ENCODE measurements at regions not wholly inside any gene's neighbourhood (a gene's known extent, or its start where the extent isn't known, plus 50 kb on each side); places are given as distances from the start of the nearest gene placed in this dataset.
"Not testable (repeated sequence)": the region's sequence is repeated elsewhere in the genome, so short reads cannot be mapped to it uniquely, and the experiment has no call there.

DNA sequence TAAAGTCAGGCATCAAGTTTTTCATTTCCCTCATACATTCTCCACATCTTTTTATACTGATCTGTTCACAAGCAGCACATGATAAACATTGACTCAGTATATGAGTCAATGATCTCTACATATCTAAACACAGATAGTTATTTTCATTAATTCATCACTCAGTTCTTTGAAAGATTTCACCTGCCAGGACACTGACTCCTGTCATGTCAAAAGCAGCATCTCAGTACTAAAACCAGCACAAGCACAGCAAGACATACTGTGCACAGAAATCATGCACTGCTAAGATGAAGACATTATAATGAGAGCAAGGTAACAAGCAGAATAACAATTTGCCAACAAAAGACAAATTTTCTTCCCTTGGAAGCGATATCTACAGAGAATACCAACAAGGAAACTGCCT is 206.1 kb upstream of the COX7C start:
- no peak for DNase-seq (ENCODE audit: low spot score)

DNA sequence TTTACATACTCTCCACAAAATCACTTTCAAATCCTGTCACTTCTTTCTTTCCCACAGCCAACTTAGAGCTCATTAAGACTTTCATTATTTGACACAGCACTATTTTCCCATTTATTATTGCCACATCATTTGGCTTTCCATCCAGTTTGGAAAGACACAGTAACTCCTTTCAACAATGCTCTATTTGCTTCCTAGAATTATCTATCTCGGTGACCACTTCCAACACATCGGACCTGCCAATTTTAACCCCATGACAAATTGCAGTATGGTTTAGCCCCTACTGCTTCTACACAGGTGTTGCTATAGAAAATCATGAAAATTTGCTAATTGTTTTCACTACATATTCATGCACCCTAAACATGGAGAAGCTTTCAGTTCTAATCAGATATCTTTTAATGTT is 190.6 kb upstream of the COX7C start:
- DNase-seq (ENCODE audit: low spot score): no peak

- no peak for DNase-seq (ENCODE audit: low spot score)
Observed at GRCh38 chr5:86439593-86440110, 178.1 kb upstream of the COX7C start.

GRCh38 chr5:86442036-86442745 is 175.6 kb upstream of the COX7C start:
- DNase-seq (ENCODE audit: low spot score): no peak

GRCh38 chr5:86447362-86447761 is 170.4 kb upstream of the COX7C start:
- DNase-seq (ENCODE audit: low spot score): no peak

- DNase-seq (ENCODE audit: low spot score): no peak
Observed at GRCh38 chr5:86452251-86452650, 165.5 kb upstream of the COX7C start.

GRCh38 chr5:86460519-86460918 is 157.2 kb upstream of the COX7C start:
- DNase-seq (ENCODE audit: low spot score): no peak

DNA sequence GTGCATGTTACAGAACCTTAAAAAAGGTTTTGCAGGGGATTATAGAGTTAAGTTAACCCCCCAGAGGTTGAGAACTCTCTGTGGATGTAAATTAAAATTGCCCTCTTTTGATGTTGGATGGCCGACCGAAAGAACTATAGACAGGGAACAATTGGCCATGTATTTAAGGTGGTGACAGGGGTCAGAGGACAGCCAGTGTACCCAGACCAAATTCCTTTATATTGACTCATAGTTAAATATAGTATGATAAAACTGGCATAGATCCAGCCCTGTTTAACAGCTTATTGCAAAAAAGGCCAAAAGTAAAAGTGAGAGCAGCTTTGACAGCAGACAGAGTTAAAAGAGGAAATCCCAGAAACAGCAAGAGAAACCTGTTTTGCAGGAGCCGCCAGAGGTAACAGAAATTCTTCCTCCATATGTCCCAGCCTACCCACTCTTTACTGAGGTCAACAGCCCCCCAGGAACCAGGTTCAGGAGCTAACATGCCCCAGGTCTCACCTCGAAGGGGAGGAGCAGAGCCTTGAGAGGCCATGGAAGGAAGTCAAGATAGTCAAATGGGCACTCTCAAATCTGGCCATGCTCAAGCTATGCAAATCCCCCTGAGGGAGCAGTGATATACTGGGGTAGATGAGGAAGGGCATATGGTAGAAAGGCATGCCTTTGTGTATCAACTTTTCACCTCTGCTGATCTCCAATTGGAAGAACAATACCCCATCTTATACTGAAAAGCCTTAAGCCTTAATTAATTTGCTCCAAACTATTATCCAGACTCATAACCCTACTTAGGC is 156.4 kb upstream of the COX7C start:
- peak; percentile 5 for DNase-seq (ENCODE audit: low spot score)

DNA sequence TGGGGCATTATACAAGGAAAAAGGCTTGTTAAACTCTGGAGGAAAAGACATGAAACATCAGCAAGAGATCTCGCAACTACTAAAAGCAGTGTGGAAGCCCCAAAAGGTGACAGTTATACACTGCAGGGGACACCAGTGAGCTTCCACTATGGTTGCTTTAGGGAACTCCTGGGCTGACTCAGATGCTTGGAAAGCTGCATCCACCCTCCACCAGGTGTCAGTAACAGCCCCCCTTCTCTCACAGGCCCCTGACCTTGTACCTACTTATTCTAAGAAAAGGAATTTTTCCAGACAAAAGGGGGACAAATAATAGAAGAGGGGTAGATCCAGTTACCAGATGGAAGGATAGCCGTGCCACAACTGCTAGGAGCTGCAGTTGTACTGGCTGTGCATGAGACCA is 154.4 kb upstream of the COX7C start:
- no peak for DNase-seq (ENCODE audit: low spot score)

DNA sequence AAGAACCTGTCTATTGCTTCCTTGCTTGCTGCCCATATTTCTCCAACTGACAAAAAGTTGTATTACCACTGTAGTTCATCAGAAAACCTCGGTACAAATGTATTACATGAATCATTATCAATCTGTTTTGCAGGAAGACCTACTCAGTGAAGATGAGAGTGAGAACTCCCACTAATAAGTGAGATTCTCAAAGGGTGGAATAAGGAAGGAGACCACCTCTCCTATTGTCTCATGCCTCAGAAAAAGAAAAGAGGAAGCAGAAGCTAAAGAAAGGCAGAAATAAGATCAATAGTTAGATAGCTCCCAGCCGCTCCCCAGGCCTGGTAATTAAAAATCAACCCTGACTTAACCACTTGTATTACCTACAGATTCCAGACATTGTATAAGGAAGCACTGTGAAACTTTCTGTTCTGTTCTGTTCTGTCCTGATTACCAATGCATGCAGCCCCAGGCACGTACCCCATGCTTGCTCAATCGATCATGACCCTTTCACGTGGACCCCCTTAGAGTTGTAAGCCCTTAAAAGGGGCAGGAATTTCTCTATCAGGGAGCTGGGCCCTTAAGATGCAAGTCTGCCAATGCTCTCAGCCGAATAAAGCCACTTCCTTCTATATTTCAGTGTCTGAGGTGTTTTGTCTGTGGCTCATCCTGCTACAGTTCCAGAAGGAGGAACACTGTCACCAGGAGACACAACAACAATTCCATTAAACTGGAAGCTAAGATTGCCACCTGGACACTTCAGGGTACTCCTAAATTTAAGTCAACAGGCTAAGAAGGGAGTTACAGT is 152.5 kb upstream of the COX7C start:
- no peak for DNase-seq (ENCODE audit: low spot score)

DNA sequence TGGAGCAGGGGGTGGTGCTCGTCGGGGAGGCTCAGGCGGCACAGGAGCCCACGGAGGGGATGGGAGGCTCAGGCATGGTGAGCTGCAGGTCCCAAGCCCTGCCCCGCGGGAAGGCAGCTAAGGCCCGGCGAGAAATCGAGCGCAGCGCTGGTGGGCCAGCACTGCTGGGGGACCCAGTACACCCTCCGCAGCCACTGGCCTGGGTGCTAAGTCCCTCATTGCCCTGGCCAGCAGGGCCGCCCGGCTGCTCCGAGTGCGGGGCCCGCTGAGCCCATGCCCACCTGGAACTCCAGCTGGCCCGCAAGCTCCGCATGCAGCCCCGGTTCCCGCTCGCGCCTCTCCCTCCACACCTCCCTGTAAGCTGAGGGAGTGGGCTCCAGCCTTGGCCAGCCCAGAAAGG is 151.0 kb upstream of the COX7C start:
- DNase-seq (ENCODE audit: low spot score): not testable (repeated sequence)

DNA sequence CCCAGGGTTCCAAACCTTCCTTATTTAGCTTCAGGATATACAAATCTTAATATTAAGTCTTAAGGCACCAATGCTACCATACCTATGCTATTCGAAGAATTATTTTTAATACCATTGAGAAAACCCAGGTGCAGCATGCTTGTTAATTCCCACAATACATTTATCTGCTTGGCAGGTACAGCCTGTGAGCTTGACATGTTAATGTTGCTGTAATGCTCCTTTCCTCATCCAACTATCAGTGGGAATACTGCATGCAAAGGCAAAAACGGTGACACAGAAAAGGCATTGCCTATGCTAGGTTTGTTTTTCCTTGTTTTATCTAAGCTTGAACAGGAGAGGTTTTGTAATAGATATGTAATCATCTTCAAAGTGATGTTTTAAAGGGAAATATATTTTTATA is 135.7 kb upstream of the COX7C start:
- DNase-seq (ENCODE audit: low spot score): no peak

- DNase-seq (ENCODE audit: low spot score): no peak
Observed at GRCh38 chr5:86493777-86494176, 124.0 kb upstream of the COX7C start.

DNA sequence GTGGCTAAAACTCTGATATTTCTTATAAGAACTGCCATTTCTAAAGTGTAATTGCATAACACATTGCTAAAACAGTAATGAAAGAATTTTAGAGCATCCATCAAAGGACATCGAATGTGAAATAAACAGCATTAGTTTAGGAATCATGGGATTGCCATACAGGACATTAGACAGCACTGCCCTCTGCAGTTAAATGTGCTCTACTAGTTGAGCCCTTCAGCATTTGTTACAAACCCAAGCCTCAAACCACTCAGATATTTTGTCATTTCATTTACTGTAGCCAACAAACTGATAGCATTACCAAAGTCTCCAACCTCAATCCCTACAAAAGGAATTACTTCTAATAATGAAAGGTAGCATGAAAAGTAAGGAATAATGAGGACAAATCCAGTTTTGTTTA is 116.8 kb upstream of the COX7C start:
- peak; percentile 11 for DNase-seq (ENCODE audit: low spot score)

DNA sequence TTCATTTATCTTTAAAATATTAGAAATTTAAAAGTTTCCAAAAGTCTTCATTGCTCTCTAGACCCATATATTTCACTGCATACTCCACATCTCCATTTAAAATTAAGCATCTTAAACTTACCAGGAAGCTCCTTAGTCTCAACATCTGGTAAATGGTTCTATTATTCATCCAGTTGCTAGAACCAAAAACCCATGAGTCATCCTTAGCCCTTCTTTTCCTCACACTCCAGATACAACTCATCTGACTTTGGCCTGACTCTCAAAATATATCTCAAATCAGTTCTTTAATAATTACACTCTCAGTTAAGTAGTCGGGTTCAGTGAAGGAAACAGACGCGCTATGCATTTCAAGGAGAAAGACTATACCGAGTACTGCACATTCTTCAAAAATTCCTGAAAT is 110.2 kb upstream of the COX7C start:
- no peak for DNase-seq (ENCODE audit: low spot score)

GRCh38 chr5:86510330-86510915 is 107.3 kb upstream of the COX7C start:
- not testable (repeated sequence) for DNase-seq (ENCODE audit: low spot score)

- no peak for DNase-seq (ENCODE audit: low spot score)
Observed at GRCh38 chr5:86523718-86524117, 94.0 kb upstream of the COX7C start.

- DNase-seq (ENCODE audit: low spot score): no peak
Observed at GRCh38 chr5:86525622-86526021, 92.1 kb upstream of the COX7C start.

GRCh38 chr5:86526811-86527348 is 90.9 kb upstream of the COX7C start:
- DNase-seq (ENCODE audit: low spot score): peak; percentile 18

DNA sequence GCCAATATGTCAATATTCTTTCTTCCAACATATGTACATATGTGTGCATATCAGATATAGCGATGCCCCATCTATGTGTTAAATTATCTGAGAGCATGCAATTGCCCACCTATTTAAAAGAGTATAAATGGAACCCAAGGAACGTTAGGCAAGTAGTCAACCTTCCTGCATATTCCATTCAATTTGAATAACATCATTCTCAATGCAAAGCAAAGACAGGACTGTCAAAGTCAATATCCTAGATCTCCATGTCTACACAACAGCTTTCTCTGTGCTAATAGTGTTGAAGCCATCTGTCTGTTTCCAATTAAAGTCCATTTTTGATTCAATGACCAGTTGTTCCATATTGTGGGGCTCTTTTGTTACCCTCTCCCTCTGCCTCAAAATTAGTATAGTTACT is 85.3 kb upstream of the COX7C start:
- no peak for DNase-seq (ENCODE audit: low spot score)

DNA sequence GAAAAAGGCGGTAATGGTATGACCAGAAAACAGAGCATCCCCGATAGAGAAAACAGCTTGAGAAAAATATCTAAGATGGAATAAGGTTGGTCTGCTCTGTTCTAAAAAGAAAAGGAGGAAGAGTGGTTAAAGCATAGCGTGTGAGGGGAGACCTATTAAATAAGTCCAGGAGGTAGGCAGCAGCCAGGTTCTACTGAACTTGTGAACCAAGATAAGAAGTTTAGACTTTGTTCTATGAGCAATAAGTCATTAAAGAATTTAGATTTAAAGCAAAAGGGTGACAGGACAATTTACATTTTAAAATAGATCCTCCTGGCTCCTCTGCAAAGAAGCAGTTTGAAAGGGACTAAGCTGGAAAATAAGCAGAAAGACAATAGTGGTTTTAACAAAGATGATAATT is 81.3 kb upstream of the COX7C start:
- no peak for DNase-seq (ENCODE audit: low spot score)

DNA sequence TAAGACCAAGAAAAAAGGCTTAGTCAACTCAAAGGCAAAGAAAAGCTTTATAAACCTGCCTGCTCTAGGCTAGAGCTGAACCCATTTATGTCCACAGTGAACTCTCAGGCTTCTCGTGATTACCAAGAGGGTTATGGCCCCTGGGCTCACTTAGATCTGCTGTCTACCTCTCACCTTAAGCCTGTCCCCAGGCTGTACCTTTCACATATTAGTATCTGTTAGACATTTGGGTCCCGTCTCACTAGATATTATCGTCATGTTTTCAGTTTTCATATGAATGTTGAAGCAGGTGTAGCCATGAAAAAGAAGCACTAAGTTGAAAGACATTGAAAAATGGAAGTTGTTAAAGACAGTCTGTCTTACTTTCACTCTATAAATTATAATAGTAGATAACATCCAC is 75.2 kb upstream of the COX7C start:
- no peak for DNase-seq (ENCODE audit: low spot score)

Data from RKO (cell line).